Gastroesophageal sphincter (tissue), 3 donors: ENCODE measurements at regions not wholly inside any gene's neighbourhood (a gene's known extent, or its start where the extent isn't known, plus 50 kb on each side); places are given as distances from the start of the nearest gene placed in this dataset.
"Not testable (repeated sequence)": the region's sequence is repeated elsewhere in the genome, so short reads cannot be mapped to it uniquely, and the experiment has no call there.

ENCODE experiments used
- POLR2A ChIP-seq, 2 donors: fragments of 450-650 bp; IDR thresholded peaks; one replicate each; pipeline ENCODE4 v1.6.1; 2017; ENCODE audit warnings: antibody characterized with exemption in 2 of 2, mild to moderate bottlenecking in 2 of 2, moderate library complexity in 1 of 2
- TF ChIP-seq, protein P1 (sequence below), 4 experiments: fragments of 200-600 bp in 2 of 4; fragments of 450-650 bp in 2 of 4; sonication (generic) in 1 of 4; IDR thresholded peaks; one replicate each; pipeline ENCODE4 v1.5.1; 2017 to 2019; ENCODE audit warnings: antibody characterized with exemption in 4 of 4, mild to moderate bottlenecking in 2 of 4, moderate library complexity in 2 of 4

DNA sequence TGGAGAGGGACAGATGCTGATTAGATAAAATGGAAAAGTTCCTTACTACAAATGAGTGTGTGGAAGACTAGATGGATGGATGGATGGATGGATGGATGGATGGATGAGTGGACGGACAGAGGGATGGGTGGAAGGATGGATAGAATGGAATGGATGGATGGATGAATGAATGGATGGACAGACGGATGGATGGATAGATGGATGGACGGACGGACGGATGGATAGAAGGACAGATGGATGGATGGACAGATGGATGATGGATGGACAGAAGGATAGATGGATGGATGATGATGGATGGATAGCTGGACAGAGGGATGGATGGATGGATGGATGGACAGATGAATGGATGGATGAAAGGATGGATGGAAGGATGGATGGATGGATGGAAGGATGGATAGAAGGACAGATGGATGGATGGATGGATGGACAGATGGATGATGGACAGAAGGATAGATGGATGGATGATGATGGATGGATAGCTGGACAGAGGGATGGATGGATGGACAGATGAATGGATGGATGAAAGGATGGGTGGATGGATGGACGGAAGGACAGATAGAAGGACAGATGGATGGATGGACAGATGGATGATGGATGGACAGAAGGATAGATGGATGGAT lies 118.6 kb upstream of the CIBAR2 start:
- TF ChIP-seq, protein P1, sequence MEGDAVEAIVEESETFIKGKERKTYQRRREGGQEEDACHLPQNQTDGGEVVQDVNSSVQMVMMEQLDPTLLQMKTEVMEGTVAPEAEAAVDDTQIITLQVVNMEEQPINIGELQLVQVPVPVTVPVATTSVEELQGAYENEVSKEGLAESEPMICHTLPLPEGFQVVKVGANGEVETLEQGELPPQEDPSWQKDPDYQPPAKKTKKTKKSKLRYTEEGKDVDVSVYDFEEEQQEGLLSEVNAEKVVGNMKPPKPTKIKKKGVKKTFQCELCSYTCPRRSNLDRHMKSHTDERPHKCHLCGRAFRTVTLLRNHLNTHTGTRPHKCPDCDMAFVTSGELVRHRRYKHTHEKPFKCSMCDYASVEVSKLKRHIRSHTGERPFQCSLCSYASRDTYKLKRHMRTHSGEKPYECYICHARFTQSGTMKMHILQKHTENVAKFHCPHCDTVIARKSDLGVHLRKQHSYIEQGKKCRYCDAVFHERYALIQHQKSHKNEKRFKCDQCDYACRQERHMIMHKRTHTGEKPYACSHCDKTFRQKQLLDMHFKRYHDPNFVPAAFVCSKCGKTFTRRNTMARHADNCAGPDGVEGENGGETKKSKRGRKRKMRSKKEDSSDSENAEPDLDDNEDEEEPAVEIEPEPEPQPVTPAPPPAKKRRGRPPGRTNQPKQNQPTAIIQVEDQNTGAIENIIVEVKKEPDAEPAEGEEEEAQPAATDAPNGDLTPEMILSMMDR (IDR thresholded peaks at IDR 0.05) = not testable (repeated sequence)
- TF ChIP-seq POLR2A (IDR thresholded peaks at IDR 0.05) = not testable (repeated sequence)
